ENCODE measurements at regions not wholly inside any gene's neighbourhood (a gene's known extent, or its start where the extent isn't known, plus 50 kb on each side); places are given as distances from the start of the nearest gene placed in this dataset.

- no peak for TF ChIP-seq CTCF (IDR thresholded peaks at IDR 0.05)
Measured at GRCh38 chr10:107434854-107435253, 270.3 kb upstream of the SORCS1 start.

GRCh38 chr10:107434201-107434600, 269.7 kb upstream of the SORCS1 start:
- no peak for TF ChIP-seq CTCF (IDR thresholded peaks at IDR 0.05)

GRCh38 chr10:107433605-107434004, 269.1 kb upstream of the SORCS1 start:
- TF ChIP-seq CTCF (IDR thresholded peaks at IDR 0.05) = no peak

GRCh38 chr10:107430446-107430845, 265.9 kb upstream of the SORCS1 start:
- no peak for TF ChIP-seq CTCF (IDR thresholded peaks at IDR 0.05)

- TF ChIP-seq CTCF (IDR thresholded peaks at IDR 0.05) = no peak
Measured at GRCh38 chr10:107427016-107427415, 262.5 kb upstream of the SORCS1 start.

GRCh38 chr10:107425931-107426553, 261.5 kb upstream of the SORCS1 start:
- TF ChIP-seq CTCF (IDR thresholded peaks at IDR 0.05) = no peak

GRCh38 chr10:107424628-107425027, 260.1 kb upstream of the SORCS1 start:
- TF ChIP-seq CTCF (IDR thresholded peaks at IDR 0.05) = no peak

- TF ChIP-seq CTCF (IDR thresholded peaks at IDR 0.05) = no peak
Measured at GRCh38 chr10:107423903-107424302, 259.4 kb upstream of the SORCS1 start.
